Hematopoietic multipotent progenitor cell treated with erythropoietin and hydrocortisone succinate and interleukin-3 and kit ligand, for 8 days (in vitro differentiated cells): ENCODE measurements at regions not wholly inside any gene's neighbourhood (a gene's known extent, or its start where the extent isn't known, plus 50 kb on each side); places are given as distances from the start of the nearest gene placed in this dataset.
A peak's percentile ranks its signal among the peaks of the same experiment; 100 is the strongest.

Source experiments
- DNase-seq: peaks from one replicate; pipeline ENCODE4 v3.0.0-alpha.2; 2015

DNA sequence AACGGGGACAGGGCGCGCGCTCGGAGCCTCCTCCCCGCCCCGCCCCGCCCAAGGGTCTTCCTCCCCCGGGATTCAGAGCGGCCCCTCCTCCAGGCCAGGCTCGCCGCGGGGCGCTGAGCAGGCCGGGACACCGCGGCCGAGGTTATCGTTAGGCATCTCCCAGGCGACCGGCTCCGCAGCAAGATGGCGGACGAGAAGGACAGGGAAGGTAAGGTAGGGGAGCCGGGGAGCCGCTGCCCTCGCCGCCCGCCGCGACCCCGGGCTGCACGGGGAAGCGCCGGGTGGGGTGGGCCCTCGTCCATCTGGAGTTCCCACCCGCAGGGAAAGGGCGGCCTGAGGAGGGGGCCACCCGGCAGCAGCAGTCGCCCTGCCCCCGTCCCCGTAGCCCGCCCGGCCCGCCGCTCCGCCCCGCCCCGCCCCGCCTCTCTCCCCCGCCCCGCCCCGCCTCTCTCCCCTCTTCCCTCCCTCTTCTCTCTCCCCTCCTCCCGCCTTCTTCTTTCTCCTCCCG, 105.9 kb upstream of the HNRNPU start:
- DNase-seq, result peak; percentile 80

DNA sequence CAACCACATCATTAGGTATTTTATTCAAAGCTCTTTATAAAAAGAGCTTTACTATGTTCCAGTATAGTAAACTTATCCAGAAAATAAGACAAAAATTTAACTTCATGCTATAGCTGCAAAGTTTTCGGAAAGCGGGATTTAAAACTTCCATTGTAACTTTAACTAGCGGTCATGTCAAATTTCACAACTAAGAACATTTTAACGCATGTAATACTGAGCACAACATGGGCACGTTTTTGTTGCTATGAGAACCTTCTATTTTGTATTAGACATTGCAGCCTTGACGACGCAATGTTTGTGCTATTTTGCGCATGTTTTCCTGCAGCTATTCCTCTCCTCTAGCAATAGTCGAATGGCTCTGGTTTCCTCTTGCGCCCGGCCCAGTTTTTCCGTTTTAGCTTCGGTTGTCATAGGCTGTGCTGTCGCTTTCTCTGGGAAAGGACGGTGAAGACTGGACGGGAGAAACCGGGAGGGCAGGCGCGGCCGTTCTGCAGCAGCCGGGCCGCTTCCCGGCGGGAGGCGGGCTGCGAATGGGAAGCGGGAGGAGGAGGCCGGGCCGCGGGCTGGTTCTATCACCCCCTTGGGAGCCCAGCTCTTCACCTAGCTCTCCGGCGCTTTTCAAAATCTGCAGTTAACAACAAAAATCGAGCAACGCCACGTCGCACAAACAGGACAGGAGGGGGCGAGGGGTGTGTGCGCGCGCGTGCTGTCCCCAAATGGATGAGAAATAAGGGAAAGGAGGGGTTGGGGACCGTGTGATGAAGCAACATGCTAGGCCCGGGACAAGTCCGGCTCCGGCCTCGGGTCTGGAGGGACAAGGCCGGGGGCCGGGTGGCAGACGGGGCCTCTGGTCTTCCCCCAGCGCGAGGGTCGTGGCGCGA, 105.3 kb upstream of the HNRNPU start:
- DNase-seq, result peak; percentile 71

DNA sequence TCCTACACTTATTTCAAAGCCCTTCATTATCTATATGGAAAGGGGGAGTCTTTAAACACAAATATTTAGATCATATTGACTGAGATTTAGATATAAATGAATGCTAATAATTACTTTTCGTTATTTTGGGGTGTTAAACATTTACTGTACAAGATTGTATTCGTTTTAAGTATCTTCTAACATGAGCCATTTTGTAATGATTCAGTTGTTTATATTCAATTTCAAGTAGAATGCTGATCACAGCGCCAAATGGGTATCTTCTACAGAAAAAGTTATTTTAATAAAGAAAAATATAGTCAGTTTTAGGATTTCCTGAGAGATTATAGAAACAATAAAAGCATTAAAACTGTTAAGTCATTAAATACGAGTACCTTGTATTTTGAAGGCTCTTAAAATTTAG, 104.5 kb upstream of the HNRNPU start:
- no peak for DNase-seq

DNA sequence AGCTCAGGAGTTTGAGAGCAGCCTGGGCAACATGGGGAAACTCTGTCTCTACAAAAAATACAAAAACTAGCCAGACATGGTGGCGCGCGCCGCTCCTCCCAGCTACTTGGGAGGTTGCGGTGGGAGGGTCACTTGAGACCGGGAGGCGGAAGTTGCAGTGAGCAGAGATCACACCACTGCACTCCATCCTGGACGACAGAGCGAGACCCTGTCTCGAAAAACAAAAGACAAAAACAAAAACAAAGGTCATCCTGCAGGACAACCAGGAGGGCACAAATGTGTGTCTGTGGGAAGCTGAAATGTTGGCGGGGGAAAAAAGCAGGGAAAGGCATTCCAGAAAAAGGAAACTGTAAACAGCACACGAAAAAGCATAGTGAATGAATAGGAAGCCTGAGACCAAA, 104.1 kb upstream of the HNRNPU start:
- no peak for DNase-seq

DNA sequence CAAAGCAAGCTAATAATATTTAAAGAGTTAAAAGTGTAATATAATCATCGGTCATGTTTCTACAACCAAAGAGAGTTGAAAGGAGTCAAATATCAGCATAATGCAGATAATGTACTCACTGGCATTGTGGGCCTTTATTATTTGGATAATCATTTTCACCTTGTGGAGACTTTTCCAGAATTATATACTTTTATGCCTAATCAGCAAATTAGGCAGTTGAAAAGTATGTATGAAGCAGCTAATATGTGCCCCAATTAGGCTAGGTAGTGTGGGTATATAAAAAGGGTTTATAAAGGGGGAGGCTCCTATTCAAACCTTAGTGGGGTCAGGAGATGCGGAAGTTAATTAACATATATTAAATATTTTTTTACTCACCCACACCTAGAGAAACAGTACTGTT, 102.8 kb upstream of the HNRNPU start:
- no peak for DNase-seq

DNA sequence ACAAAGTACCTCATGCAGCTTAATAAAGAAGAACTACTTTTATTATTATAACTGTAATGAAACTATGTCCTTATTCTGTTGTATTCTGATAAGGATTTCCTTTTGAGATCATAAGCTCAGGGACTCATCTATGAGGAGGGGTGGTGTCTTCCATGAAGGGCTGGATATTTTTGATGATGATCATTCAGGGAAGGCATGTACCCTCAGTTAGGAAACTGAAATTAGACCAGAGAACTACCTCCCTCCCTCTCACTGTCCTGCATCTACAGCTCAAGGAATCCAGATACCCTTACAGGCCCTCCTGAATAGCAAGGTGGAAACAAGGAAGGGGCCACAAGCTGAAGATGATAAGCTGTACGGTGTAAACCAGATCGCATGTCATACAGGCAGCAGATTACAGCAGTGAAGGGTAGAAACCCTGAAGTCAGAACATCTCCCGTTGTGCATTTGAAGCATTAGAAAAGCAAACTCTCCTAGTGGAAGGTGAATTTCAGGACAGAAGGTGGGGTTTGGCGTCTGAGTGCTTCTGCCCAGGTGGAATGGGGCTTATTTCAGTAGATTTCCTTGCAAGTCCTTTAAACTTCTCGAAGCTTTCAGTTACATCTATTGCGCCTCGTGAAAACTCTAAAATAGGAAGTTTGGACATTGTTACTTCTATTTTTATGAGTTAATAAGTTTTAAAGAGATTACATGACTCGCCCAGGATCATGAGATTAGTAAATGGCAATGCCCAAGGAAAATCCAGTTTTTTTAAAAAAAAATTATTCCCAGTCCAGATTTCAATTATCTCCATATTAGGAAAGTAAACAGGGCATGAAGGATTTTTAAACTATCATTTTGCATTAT, 101.1 kb upstream of the HNRNPU start:
- peak; percentile 11 for DNase-seq

DNA sequence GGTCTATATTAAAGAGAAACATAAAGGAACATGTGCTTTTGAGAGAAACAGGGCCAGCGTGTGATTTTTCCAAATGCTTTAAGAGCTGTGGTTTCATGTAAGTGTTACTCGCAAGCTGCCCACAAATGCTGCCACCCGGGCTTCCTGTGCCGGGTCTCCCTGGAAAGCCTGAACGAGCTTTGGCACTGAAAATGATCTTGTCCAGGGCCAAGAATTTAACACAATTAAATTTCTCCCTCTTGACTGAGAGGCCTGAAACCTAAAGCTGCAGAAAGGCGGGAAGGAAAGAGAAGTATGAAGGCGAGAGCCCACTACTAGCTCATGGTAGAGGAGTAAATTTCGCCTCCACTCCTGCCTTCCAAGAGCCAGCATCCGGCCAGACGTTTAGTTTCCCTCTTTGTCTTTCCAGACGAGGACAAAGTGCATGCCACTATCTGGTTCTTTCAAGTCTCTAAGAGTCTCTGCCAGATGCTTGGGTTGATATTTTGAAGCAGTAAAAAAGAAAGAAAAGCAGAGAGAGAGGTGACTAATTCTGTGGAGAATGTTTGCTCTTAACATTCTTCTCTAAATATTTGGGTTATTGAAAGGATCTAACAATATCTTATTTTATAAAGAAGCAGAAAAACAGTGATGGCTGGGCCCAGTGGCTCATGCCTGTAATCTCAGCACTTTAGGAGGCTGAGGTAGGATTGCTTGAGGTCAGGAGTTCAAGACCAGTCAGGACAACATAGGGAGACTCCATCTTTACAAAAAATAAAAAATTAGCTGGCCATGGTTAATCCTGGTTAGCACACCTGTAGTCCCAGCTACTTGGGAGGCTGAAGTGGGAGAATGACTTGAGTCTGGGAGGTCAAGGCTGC, 100.0 kb upstream of the HNRNPU start:
- no peak for DNase-seq

DNA sequence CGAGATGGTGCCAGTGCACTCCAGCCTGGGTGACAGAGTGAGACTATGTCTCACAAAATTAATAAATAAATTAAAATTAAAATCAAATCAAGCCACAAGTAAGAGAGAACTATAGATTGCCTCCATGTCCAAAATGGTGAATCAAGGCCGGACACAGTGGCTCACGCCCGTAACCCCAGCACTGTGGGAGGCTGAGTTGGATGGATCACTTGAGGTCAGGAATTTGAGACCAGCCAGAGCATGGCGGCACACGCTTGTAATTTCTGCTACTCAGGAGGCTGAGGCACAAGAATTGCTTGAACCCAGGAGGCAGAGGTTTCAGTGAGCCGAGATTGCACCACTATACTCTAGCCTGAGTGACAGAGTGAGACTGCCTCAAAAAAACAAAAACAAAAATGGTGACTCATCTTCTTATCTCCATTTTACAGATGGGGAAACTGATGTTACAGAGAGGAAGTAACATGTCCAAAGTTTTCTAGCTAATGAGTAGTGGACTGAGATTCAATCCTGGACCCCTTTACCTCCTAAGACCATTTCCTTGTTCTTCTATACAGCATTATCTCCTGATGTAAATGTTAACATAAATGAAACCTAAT, 99.0 kb upstream of the HNRNPU start:
- peak; percentile 32 for DNase-seq

DNA sequence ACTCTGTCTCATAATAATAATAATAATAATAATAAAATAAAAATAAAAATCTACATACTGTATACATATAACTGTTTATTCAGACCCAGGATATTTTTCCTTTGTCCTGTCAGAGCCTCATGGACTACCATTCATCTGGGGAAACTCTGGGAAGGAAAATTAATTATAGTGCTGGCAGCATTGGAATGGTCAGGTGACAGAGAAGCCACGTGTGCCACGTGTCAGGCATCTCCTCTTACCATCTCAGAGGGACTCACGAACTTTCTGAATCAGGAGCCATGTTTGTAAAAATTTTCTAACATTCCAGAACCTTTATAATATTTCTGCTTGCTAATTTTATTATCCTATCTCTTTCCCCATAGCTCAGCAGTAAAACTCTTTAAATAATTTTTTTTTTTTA, 97.8 kb upstream of the HNRNPU start:
- no peak for DNase-seq

DNA sequence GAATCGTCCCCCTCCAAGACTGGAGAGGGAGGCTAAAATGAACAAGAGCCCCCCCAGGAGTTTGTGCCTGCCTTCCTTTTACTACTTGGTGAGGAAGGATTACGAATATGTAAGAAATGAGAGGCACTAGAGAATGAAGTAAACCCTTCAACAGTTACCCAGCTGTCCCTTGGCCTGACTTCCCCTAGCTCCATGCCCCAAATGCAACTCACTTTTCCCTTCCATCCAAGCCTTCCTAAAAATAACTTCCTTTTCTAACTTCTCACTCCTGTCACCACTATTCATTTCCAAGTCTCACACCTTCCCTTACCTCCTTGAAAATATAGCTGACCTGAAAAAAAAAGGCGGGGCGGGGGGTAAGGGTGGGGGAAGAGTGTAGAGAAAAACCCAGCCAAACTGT, 96.6 kb upstream of the HNRNPU start:
- no peak for DNase-seq

DNA sequence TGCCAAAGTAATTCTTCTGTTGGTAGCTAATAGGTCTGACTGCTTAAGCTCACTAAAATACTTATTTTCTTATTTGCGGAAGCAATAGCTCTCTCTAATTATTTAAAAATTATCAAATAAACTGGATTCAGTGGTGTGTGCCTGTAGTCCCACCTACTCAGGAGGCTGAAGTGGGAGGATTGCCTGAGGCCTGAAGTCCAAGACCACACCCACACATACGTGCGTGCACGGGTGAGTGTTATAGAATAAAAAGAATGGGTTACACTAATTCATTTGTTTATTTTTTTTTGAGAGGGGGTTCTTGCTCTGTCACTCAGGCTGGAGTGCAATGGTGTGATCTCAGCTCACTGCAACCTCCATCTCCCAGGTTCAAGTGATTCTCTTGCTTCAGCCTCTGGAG, 94.2 kb upstream of the HNRNPU start:
- DNase-seq, result no peak

DNA sequence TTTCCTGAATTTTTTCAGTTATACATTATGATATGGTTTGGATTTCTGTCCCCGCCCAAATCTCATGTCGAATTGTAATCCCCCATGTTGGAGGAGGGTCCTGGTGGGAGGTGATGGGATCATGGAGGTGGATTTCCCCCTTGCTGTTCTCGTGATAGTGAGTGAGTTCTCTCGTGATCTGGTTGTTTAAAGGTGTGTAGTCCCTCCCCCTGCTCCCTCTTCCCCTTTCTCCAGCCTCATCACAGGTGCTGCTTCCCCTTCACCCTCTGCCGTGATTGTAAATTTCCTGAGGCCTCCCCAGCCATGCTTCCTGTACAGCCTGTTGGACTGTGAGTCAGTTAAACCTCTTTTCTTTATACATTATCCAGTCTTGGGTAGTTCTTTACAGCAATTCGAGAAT, 93.2 kb upstream of the HNRNPU start:
- no peak for DNase-seq

DNA sequence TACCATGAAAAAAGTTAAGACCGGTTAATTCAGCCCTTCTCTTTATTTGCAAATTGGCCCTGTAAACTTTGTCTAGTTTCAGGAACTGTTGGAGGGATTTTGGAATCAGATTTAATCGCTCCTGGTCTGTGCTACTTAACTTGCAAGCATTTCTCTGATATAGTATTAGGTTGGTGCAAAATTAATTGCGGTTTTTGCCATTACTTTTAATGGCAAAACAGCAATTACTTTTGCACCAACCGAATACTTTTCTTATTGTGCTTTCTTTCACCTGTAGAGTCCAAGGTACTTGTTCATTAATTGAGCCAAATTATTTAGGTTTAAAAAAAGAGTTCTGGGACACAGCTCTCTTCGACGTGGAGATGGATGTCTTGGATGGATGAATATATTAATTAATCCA, 92.8 kb upstream of the HNRNPU start:
- no peak for DNase-seq

DNA sequence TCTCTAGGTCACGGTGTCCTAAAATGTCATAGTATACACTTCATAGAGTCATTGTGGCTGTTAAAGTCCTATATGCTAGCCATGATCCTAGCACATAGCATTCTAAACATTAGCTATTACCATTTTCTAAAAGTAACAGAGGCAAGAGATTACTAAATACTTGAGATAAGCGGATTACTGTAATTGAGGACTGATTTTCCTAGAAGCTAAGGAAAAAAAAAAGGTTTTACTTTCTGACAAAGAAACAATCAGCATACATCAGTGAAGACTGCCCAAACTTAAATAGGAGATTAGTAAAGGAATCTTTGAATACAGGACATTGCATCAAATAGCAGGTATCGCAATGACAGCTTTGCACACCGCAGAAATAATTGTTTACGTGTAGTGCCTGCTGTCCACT, 91.3 kb upstream of the HNRNPU start:
- no peak for DNase-seq

DNA sequence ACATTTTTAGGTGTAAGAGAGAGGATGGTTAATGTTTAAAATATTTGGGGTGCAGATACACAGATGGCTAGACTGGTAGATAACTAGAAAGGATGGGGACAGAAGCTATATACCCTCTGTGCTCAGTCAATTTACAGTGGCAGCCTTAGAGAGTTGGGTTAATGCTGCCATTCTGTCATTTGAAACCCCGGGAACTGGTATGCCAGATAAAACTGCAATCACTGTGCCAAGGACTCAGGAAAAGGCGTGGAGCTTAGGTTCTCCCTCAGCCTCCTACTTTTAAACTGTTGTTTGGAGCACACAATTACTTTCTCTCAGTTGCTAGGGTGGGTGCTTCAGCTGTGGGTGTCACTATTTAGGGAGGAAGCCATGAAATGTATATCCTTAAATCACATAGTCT, 90.0 kb upstream of the HNRNPU start:
- no peak for DNase-seq

DNA sequence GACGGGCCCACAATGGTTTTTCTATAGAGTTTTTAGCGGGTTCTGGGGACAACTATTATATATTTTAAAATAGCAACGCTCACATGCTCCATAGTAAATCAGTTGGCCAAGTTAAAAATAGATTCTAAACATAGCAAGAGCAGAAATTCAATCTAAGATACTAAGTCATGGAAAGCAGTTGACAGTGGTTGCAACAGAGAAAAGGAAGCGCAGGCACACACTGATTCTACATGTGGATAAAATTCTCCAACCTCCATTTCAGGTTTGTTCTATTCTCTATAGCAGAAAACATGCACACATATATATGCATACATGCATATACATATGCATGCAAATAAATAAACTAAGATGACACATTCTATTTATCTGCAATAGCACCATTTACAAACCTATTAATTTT, 89.6 kb upstream of the HNRNPU start:
- no peak for DNase-seq

DNA sequence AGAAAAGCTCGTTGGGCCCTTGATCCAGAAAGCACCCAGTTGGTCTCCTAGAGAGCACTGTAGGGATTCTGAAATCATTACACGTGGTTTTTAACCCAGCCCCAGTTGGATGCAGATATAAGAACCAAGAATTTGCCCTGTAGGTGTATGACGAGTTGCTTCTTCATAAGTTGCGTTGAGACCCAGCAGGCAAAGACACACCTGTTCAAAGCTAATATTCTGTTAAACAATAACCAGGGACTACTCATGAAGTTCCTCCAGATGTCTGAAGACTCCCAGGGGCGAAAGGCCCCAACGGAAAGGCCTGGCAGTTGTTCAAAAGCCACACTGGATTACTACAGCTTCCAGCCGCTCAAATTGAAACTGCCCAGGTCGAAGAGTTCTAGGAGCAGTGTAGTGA, 88.6 kb upstream of the HNRNPU start:
- no peak for DNase-seq

DNA sequence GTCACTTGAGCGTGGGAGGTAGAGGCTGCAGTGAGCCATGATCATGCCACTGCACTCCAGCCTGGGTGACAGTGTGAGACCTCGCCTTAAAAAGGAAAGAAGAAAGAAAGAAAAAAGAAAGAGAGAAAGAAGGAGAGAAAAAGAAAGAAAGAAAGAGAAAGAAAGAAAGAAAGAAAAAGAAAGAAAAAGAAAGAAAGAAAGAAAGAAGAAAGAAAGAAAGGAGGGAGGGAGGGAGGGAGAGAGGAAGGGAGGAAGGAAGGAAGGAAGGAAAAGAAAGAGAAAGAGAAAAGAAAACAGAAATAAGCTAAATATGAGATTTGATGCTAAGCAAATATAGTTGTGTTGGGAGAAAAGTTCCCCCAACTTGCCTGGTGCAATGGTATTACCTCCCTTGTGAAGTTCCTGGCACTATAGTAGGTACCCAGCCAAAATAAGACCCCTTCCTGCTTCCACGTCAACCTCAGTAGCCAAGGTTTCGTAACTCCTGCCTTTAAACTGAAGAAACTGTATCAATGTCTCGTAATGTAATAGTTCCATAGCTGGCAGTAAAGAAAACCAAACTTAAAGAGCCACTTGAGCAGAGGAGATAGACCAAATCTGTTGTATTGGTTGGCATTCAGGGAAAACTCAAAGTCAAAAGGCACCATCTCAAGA, 88.1 kb upstream of the HNRNPU start:
- no peak for DNase-seq

DNA sequence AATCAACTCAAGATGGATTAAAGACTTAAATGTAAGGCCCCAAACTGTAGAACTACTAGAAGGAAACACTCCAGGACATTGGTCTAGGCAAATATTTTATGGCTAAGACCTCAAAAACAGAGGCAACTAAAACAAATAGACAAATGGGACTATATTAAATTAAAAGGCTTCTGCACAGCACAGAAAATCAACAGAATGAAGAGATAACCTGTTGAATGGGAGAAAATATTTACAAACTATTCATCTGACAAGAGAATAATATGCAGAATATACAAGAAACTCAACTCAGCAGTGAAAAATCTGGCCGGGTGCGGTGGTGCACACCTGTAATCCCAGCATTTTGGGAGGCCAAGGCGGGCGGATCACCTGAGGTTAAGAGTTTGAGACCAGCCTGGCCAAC, 84.1 kb upstream of the HNRNPU start:
- no peak for DNase-seq

DNA sequence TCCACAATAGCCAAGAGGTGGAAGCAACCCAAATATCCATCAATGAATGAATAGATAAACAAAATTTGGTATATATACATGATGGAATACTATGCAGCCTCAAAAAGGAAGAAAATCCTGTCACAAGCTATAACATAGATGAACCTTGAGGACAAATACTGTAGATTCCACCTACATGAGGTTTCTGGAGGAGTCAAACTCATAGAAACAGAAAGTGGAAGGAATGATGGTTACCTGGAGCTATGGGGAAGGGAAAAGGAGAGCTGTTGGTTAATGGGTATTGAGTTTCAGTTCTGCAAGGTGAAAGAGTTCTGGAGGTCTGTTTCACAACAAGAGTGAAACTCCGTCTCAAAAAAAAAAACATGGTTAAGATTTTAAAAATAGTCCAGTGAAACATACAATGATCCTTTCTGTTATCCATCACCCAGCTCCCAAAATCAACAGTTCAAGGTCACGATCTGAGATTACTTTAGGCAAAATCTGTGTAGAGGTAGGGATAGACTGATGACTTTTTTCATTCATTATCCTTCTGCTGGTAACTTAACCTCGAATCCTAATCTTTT, 80.8 kb upstream of the HNRNPU start:
- no peak for DNase-seq

DNA sequence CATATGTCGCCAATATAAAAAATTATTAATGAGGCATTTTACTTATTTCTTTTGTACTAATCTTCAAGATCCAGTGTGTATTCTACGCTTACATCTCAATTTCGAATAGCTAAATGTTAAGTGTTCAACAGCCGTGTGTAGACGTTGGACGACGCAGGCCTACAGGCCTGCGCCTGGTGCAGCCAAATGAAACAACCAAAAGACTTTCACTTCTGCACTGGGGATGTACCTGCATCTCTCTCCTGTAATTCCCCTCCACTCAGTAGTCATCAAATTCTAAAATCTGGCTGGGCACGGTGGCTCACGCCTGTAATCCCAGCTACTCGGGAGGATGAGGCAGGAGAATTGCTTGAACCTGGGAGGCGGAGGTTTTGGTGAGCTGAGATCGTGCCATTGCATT, 76.8 kb upstream of the HNRNPU start:
- DNase-seq, result no peak

DNA sequence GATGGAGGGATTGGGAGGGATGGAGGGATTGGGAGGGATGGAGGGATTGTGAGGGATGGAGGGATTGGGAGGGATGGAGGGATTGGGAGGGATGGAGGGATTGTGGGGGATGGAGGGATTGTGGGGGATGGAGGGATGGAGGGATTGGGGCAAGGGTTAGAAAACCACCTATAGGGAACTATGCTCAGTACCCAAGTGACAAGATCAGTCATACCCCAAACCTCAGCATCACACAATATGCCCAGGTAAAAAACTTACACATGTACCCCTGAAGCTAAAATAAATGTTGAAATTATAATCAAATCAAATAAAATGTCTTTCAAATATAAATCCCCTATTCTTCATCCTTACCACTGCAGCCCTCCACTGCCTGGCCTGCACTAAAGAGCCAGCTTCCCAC, 72.8 kb upstream of the HNRNPU start:
- DNase-seq, result no peak
